Fibroblast of mammary gland (primary cell): ENCODE measurements at regions not wholly inside any gene's neighbourhood (a gene's known extent, or its start where the extent isn't known, plus 50 kb on each side); places are given as distances from the start of the nearest gene placed in this dataset.

Experiments
- DNase-seq: peaks from one replicate; pipeline ENCODE4 v3.0.0-alpha.2; 2010; ENCODE audit warnings: low read depth
- H3K4me3 ChIP-seq: 2 replicates; pipeline ENCODE4 v1.5.1; 2011; ENCODE audit warnings: low read depth, mild to moderate bottlenecking, low read length, moderate library complexity; ENCODE audit not compliant: control insufficient read depth
- CTCF ChIP-seq: conservative IDR thresholded peaks from 2 replicates; pipeline ENCODE4 v1.5.1; 2011; ENCODE audit warnings: low read depth, low read length, inconsistent platforms; ENCODE audit not compliant: control insufficient read depth, insufficient read depth

- no peak for TF ChIP-seq CTCF
- peak; percentile 58 for DNase-seq
- H3K4me3 ChIP-seq, result no peak overlapping the region
These were observed 60.3 kb upstream of the IGFBP2 start for GRCh38 chr2:216572582-216573578.

DNA sequence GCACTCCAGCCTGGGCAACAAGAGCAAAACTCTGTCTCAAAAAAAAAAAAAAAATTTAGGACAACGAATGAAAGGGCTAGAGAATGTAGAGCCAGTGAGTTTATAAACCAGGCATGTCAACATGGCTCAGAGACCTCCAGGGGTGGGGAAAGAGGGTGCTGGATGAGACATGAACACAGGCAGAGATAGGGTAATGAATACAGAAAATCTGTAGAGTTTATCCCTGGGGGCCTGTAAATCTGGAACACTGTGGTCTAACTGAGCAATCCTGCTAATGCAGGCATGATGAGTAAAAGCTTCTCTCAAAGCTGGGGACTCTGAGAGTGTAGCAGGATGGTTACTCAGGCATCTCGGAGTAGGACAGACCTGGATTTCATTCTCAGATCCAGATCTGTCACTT, 59.2 kb upstream of the IGFBP2 start:
- no peak for TF ChIP-seq CTCF
- peak; percentile 95 for DNase-seq

DNA sequence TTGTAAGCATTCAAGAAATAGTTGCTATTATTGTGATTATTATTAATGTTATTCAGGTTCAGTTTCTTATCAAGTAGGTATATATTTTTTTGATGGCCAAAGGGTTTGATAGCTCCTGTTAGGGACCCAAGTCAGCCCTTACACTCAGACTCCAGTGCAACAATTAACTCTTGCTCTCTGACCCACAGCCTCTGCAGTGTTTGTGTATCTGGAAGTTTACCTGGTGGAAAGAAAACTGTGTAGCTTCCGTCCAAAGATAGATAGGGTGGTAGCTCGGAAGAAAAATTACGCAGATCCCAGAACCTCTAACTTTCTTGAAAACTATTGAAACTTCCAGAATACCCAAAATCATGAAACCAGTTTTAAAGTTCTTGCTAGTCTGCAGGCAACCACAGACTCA, 58.6 kb upstream of the IGFBP2 start:
- no peak for DNase-seq

More for the DNA sequence above, 59.2 kb upstream of the IGFBP2 start:
- no peak overlapping the region for H3K4me3 ChIP-seq

DNA sequence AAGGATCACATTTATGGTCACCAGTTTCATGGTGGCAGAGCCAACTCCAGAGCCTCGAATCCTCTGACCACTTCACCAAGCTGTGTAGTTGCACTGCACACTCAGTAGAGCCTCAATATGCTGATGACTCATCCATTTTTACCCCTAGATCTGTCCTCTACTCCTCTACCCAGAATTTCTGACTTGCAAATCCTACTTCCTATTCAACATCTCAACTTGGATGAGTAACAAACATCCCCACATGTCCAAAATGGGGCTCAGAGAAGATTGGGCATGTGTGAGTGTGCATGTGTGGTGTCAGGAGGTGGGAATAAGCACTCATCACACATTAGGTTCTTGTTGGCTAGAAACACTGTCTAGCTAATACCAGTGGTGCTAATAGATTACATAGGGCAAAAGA, 57.8 kb upstream of the IGFBP2 start:
- no peak for TF ChIP-seq CTCF
- no peak overlapping the region for H3K4me3 ChIP-seq
- DNase-seq, result peak; percentile 28

More for the DNA sequence above, 58.6 kb upstream of the IGFBP2 start:
- no peak overlapping the region for H3K4me3 ChIP-seq
- no peak for TF ChIP-seq CTCF

GRCh38 chr2:216576616-216577015, 56.6 kb upstream of the IGFBP2 start:
- no peak for TF ChIP-seq CTCF
- H3K4me3 ChIP-seq, result no peak overlapping the region
- no peak for DNase-seq

- H3K4me3 ChIP-seq, result no peak overlapping the region
- no peak for TF ChIP-seq CTCF
- peak; percentile 52 for DNase-seq
These were observed 54.9 kb upstream of the IGFBP2 start for GRCh38 chr2:216578325-216578724.

DNA sequence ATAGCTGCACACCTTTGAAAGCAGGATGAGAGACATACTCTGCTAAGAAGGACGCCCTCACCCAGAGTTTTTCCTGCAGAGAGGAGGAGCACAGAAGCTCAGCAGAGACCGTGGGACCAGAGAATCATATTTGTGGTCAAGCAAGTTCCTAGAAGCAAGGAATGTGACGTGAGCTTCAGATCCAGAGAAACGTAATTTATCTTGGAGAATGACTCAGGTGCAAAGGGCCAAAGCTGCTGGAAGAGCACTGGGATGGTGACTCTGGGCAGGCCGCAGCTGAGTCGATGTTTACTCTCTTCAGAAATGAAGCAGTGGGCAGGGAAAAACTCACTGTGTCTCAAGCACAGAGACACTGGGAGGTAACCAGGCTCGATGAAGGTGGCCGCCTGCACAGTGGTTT, 50.1 kb upstream of the IGFBP2 start:
- no peak overlapping the region for H3K4me3 ChIP-seq
- no peak for TF ChIP-seq CTCF
- DNase-seq, result peak; percentile 80
